SJSA1 (cell line): ENCODE measurements at regions not wholly inside any gene's neighbourhood (a gene's known extent, or its start where the extent isn't known, plus 50 kb on each side); places are given as distances from the start of the nearest gene placed in this dataset.

Experiments used
- DNase-seq, 2 experiments: peaks; one replicate each; pipeline ENCODE4 v3.0.0-alpha.2; 2015 to 2020; ENCODE audit warnings: low spot score in 2 of 2, low read depth in 1 of 2
- H3K27ac ChIP-seq: fragments of 250-450 bp; sonication (Bioruptor Pico); 2 replicates; pipeline ENCODE4 v1.5.1; 2020; ENCODE audit warnings: mild to moderate bottlenecking, moderate library complexity
- H3K27me3 ChIP-seq: fragments of 250-450 bp; sonication (Bioruptor Pico); replicated peaks from 2 replicates; pipeline ENCODE4 v1.5.1; 2020; ENCODE audit warnings: mild to moderate bottlenecking, moderate library complexity
- H3K36me3 ChIP-seq: fragments of 250-450 bp; sonication (Bioruptor Pico); 2 replicates; pipeline ENCODE4 v1.5.1; 2020; ENCODE audit warnings: mild to moderate bottlenecking
- H3K4me1 ChIP-seq: fragments of 250-450 bp; sonication (Bioruptor Pico); replicated peaks from 2 replicates; pipeline ENCODE4 v1.6.1; 2021; ENCODE audit warnings: mild to moderate bottlenecking
- H3K4me3 ChIP-seq: fragments of 250-450 bp; sonication (Bioruptor Pico); 2 replicates; pipeline ENCODE4 v1.5.1; 2020; ENCODE audit warnings: mild to moderate bottlenecking
- H3K9me3 ChIP-seq: fragments of 250-450 bp; sonication (Bioruptor Pico); replicated peaks from 2 replicates; pipeline ENCODE4 v1.5.1; 2020; ENCODE audit warnings: mild to moderate bottlenecking

DNA sequence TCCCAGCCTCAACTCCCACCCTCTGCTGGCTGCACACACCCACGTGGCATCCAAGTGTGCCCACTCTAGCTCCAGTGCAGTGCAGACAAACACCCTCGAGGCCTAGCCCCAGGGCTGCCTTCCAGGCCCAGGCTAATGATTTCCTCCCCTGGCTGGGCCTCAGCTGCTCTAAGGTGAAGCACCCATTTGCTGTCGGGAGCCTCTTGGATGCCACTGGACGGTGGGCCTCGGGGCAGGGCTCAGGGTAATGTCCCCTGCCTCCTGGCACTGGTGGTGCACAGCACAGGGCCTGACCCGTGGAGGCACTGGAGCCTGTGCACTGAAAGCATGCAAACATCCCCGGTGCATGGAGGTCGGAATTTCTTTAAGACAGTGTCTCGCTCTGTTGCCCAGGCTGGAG lies 635.2 kb downstream of the TBC1D22A start:
- no peaks in the 10 kb centered on the region for H3K27me3 ChIP-seq
- H3K4me3 ChIP-seq, result no peak overlapping the region
- H3K9me3 ChIP-seq, result no peaks in the 10 kb centered on the region
- H3K27ac ChIP-seq, result no peak overlapping the region
- DNase-seq, result no peak
- peaks cover 8% of the 10 kb centered on the region; the same call in 1 of the 2 replicates for H3K4me1 ChIP-seq
- H3K36me3 ChIP-seq, result no peaks in the 10 kb centered on the region

- H3K27ac ChIP-seq, result no peak overlapping the region
- no peak for DNase-seq
- H3K4me1 ChIP-seq, result peaks cover 8% of the 10 kb centered on the region; the same call in 1 of the 2 replicates
- no peaks in the 10 kb centered on the region for H3K27me3 ChIP-seq
- no peaks in the 10 kb centered on the region for H3K9me3 ChIP-seq
- H3K4me3 ChIP-seq, result no peak overlapping the region
- no peaks in the 10 kb centered on the region for H3K36me3 ChIP-seq
These were observed 634.1 kb downstream of the TBC1D22A start for GRCh38 chr22:47396515-47396914.

DNA sequence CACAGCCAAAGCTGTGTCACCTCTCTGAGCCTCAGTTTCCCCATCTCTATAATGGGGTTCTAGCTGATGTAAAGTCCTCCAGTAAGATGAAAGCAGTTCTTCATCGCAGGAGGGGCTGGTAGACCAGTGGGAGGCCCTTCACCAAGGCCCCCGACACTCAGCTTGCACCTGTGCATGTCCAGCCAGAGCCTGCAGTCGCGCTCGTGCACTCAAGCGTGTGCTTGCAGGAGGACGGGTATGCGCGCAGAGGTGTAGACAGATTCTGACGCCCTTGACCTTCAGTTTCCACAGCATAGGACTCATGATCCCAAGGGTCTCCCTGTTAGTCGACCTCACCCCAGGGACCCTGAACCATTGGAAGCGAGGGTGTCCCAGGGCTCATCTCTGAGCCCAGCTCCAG lies 633.7 kb downstream of the TBC1D22A start:
- Histone ChIP-seq H3K36me3 (no peaks in the 10 kb centered on the region), H3K27me3 (no peaks in the 10 kb centered on the region), H3K4me1 (peaks cover 8% of the 10 kb centered on the region; the same call in 1 of the 2 replicates), H3K4me3 (no peak overlapping the region), H3K9me3 (no peaks in the 10 kb centered on the region), H3K27ac (no peak overlapping the region)
- DNase-seq, result no peak

DNA sequence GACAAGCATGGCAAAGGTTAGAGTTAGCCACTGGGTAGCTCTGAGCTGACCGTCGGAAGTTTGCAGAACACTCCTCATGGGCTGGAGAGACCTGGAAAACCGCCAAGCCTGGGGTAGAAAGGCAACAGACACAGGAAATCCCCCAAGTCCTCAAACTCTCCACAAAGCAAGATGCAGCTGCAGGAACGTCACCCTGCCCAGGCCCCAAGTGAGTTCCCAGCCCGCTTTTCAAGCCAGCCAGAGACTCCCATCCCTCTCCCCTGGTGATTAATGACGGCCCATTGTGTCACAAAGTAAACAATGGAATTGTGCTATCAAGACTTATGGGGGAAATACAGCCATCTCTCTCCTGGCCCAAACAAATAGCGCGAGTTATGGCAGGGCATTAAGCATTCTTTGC lies 633.0 kb downstream of the TBC1D22A start:
- Histone ChIP-seq H3K4me3 (no peak overlapping the region), H3K4me1 (peaks cover 8% of the 10 kb centered on the region; the same call in 1 of the 2 replicates), H3K27me3 (no peaks in the 10 kb centered on the region), H3K9me3 (no peaks in the 10 kb centered on the region), H3K27ac (no peak overlapping the region), H3K36me3 (no peaks in the 10 kb centered on the region)
- DNase-seq, result peak; percentile 44 to 62

- Histone ChIP-seq H3K27ac (no peak overlapping the region), H3K9me3 (no peaks in the 10 kb centered on the region)
- no peak for DNase-seq
These were observed 632.3 kb downstream of the TBC1D22A start for GRCh38 chr22:47394504-47395440.

DNA sequence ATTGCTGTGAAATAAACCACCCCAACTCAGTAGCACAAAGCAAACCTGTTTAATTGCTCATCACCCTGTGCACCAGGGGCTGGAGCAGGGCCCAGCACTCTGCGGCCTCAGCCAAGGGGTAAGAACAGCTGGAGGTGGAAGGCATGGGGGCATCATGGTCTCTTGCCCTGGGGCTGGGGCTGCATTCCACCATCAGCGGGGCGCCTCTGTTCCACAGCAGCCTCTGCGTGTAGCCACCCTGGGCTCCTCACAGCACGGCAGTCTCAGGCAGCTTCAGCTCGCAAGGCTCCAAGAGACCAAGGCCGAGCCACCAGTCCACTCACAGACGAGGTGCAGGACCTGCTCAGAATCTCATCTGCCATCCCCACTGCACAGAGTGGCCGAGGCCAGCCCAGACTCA lies 630.7 kb downstream of the TBC1D22A start:
- H3K4me1 ChIP-seq, result peaks cover 8% of the 10 kb centered on the region; the same call in 1 of the 2 replicates
- H3K36me3 ChIP-seq, result no peaks in the 10 kb centered on the region
- DNase-seq, result no peak
- 0 out of 2 replicates have a peak, but pooled peaks cover 5% of the 10 kb centered on the region for H3K27me3 ChIP-seq
- no peaks in the 10 kb centered on the region for H3K9me3 ChIP-seq
- H3K4me3 ChIP-seq, result no peak overlapping the region
- H3K27ac ChIP-seq, result no peak overlapping the region

More at GRCh38 chr22:47394504-47395440, 632.3 kb downstream of the TBC1D22A start:
- H3K4me3 ChIP-seq, result no peak overlapping the region
- H3K4me1 ChIP-seq, result peaks cover 8% of the 10 kb centered on the region; the same call in 1 of the 2 replicates
- H3K36me3 ChIP-seq, result no peaks in the 10 kb centered on the region
- H3K27me3 ChIP-seq, result no peaks in the 10 kb centered on the region

DNA sequence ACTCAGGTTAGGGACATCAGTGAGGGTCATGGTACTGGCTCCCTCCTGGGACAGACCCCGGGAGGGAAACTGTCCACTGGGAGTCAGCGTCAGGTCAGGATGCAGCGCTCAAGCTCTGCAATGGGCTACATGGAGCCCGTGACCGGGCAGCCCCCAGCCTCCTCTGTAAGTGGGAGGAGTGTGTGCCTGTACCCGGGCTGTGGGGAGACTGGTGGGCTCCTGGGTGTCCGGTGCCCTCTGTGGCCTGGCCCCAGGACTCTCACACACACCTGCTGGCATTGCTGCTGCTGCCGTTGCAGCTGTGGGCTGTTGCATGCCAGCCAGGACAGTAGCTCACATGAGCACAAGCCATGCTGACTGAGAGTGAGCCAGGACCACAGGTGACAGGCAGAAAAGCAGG lies 630.3 kb downstream of the TBC1D22A start:
- Histone ChIP-seq H3K36me3 (no peaks in the 10 kb centered on the region), H3K27me3 (0 out of 2 replicates have a peak, but pooled peaks cover 5% of the 10 kb centered on the region), H3K27ac (no peak overlapping the region), H3K4me1 (peaks cover 8% of the 10 kb centered on the region; the same call in 1 of the 2 replicates), H3K4me3 (no peak overlapping the region), H3K9me3 (no peaks in the 10 kb centered on the region)
- no peak for DNase-seq

DNA sequence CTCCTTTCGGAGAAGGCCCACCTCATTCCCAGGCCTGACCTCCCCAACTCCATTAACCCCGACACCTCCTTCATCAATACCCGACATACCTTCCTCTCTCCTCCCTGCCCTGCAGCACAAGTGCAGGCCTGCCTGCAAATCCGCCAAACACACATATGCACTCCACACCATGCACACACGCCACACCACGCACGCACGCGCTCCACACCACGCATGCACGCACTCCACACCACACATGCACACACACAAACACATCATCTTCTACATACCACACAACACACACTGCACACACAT lies 629.6 kb downstream of the TBC1D22A start:
- H3K36me3 ChIP-seq, result no peaks in the 10 kb centered on the region
- peaks cover 8% of the 10 kb centered on the region; the same call in 1 of the 2 replicates for H3K4me1 ChIP-seq

GRCh38 chr22:47391169-47392053 lies 629.0 kb downstream of the TBC1D22A start:
- peaks cover 8% of the 10 kb centered on the region; the same call in 1 of the 2 replicates for H3K4me1 ChIP-seq
- H3K36me3 ChIP-seq, result no peaks in the 10 kb centered on the region
- DNase-seq, result no peak
- no peak overlapping the region for H3K27ac ChIP-seq
- no peaks in the 10 kb centered on the region for H3K9me3 ChIP-seq
- 0 out of 2 replicates have a peak, but pooled peaks cover 7% of the 10 kb centered on the region for H3K27me3 ChIP-seq
- no peak overlapping the region for H3K4me3 ChIP-seq

More for the DNA sequence above, 629.6 kb downstream of the TBC1D22A start:
- Histone ChIP-seq H3K27me3 (0 out of 2 replicates have a peak, but pooled peaks cover 5% of the 10 kb centered on the region), H3K27ac (no peak overlapping the region), H3K9me3 (no peaks in the 10 kb centered on the region), H3K4me3 (no peak overlapping the region)
- DNase-seq, result no peak

GRCh38 chr22:47390026-47390970 lies 627.8 kb downstream of the TBC1D22A start:
- DNase-seq, result no peak
- peaks cover under 1% of the 10 kb centered on the region; the same call in 1 of the 2 replicates for H3K4me1 ChIP-seq
- H3K36me3 ChIP-seq, result no peaks in the 10 kb centered on the region

DNA sequence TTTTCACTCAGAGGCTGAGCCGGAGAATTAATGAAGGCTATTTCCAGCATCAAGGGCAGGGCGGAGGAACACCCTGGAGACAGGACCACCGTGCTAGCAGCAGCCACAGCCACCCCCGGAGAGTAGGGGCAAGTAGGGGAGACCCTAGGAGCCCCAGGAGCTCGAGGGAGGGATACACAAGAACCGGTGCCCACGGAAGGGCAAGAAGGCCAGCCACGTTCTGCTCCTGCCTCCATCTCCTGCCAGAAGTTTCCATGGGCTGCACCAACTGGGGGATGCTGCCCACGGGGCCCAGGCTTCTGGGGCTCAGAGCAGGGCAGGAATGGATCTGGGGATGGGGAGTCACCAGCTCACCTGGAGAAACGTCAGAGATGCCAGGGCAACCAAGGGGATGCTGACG lies 626.8 kb downstream of the TBC1D22A start:
- DNase-seq, result no peak
- Histone ChIP-seq H3K27ac (no peak overlapping the region), H3K9me3 (no peaks in the 10 kb centered on the region)

More at GRCh38 chr22:47390026-47390970, 627.8 kb downstream of the TBC1D22A start:
- H3K4me3 ChIP-seq, result no peak overlapping the region
- H3K9me3 ChIP-seq, result no peaks in the 10 kb centered on the region
- H3K27me3 ChIP-seq, result 0 out of 2 replicates have a peak, but pooled peaks cover 15% of the 10 kb centered on the region
- H3K27ac ChIP-seq, result no peak overlapping the region

GRCh38 chr22:47388778-47389177 lies 626.3 kb downstream of the TBC1D22A start:
- Histone ChIP-seq H3K9me3 (no peaks in the 10 kb centered on the region), H3K27me3 (0 out of 2 replicates have a peak, but pooled peaks cover 17% of the 10 kb centered on the region), H3K27ac (no peak overlapping the region), H3K4me1 (no peaks in the 10 kb centered on the region), H3K36me3 (no peaks in the 10 kb centered on the region), H3K4me3 (no peak overlapping the region)
- no peak for DNase-seq

More for the DNA sequence above, 626.8 kb downstream of the TBC1D22A start:
- H3K27me3 ChIP-seq, result 0 out of 2 replicates have a peak, but pooled peaks cover 17% of the 10 kb centered on the region
- H3K4me1 ChIP-seq, result no peaks in the 10 kb centered on the region
- no peaks in the 10 kb centered on the region for H3K36me3 ChIP-seq
- H3K4me3 ChIP-seq, result no peak overlapping the region
